ENCODE measurements at regions not wholly inside any gene's neighbourhood (a gene's known extent, or its start where the extent isn't known, plus 50 kb on each side); places are given as distances from the start of the nearest gene placed in this dataset.
"Not testable (repeated sequence)": the region's sequence is repeated elsewhere in the genome, so short reads cannot be mapped to it uniquely, and the experiment has no call there.

DNA sequence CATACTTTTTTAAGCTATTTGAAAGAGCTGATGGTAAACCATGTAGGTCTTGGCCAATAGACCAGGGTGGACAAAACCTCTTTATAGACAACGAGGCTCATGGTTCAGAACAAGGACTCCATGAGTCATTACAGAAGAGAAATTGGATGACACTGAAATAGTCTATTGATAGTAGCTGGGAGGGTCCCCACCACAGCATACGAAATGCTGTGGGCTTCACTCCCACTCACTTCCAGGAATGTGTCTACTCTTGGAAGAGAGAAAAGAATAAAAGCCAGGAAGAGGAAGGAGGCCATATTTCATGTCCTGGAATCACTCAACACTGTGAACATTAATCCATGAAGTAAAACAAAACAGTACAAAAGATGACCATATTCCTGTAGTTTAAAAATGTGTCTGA is 82.3 kb upstream of the MXRA5 start:
- H3K4me3 ChIP-seq (ENCODE audit: control insufficient read depth, low read depth, low read length), result no peak overlapping the region
- peak; percentile 61 for DNase-seq (ENCODE audit: low read depth)
- TF ChIP-seq, protein P1, sequence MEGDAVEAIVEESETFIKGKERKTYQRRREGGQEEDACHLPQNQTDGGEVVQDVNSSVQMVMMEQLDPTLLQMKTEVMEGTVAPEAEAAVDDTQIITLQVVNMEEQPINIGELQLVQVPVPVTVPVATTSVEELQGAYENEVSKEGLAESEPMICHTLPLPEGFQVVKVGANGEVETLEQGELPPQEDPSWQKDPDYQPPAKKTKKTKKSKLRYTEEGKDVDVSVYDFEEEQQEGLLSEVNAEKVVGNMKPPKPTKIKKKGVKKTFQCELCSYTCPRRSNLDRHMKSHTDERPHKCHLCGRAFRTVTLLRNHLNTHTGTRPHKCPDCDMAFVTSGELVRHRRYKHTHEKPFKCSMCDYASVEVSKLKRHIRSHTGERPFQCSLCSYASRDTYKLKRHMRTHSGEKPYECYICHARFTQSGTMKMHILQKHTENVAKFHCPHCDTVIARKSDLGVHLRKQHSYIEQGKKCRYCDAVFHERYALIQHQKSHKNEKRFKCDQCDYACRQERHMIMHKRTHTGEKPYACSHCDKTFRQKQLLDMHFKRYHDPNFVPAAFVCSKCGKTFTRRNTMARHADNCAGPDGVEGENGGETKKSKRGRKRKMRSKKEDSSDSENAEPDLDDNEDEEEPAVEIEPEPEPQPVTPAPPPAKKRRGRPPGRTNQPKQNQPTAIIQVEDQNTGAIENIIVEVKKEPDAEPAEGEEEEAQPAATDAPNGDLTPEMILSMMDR (conservative IDR thresholded peaks at IDR 0.05; ENCODE audit: control insufficient read depth, insufficient read depth, low read depth, low read length), result no peak

- TF ChIP-seq, protein P1 (conservative IDR thresholded peaks at IDR 0.05; ENCODE audit: control insufficient read depth, insufficient read depth, low read depth, low read length), result no peak
- DNase-seq (ENCODE audit: low read depth), result no peak
- H3K4me3 ChIP-seq (ENCODE audit: control insufficient read depth, low read depth, low read length), result no peak overlapping the region
Observed at GRCh38 chrX:3426552-3426951, 80.1 kb upstream of the MXRA5 start.

DNA sequence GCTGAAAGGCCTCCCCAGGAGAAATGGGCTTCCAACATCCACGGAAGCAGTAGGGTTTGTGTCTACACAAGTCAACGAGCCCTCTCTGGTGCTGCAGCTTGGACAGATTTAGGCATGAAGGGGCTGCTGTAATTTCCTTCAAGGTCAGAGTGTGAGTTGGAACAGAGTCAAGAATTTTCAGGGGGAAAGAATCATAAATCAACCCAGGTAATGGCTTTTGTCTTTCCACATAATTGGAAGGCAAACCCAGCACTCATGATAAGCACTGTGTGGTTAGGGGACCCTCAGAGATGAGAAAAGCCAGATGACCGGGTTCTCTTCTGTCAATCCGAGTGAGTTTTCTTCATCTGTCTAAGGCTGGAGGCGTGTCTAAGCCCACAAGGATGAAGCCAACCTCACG is 78.6 kb upstream of the MXRA5 start:
- no peak for DNase-seq (ENCODE audit: low read depth)
- H3K4me3 ChIP-seq (ENCODE audit: control insufficient read depth, low read depth, low read length), result no peak overlapping the region
- TF ChIP-seq, protein P1 (conservative IDR thresholded peaks at IDR 0.05; ENCODE audit: control insufficient read depth, insufficient read depth, low read depth, low read length), result no peak

DNA sequence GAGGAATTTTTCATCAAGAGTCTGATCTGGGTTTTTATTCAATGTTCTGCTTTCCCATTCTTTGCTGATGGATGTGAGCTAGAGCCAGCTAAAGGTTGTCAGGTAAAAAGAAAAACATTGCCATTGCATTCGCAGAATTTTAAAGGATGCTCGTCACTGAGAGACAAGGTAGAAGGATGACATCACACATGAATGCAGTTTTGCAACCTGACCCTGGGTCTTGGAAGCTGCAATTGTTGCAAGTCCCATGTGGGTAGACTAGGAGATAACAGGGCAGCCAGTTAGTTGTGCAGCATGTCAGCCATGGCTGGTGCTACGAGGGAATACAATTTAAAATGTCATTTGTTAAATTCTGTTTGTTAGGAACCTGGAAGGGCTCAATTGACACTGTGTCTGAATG is 73.9 kb upstream of the MXRA5 start:
- no peak overlapping the region for H3K4me3 ChIP-seq (ENCODE audit: control insufficient read depth, low read depth, low read length)
- TF ChIP-seq, protein P1 (conservative IDR thresholded peaks at IDR 0.05; ENCODE audit: control insufficient read depth, insufficient read depth, low read depth, low read length), result no peak
- no peak for DNase-seq (ENCODE audit: low read depth)

DNA sequence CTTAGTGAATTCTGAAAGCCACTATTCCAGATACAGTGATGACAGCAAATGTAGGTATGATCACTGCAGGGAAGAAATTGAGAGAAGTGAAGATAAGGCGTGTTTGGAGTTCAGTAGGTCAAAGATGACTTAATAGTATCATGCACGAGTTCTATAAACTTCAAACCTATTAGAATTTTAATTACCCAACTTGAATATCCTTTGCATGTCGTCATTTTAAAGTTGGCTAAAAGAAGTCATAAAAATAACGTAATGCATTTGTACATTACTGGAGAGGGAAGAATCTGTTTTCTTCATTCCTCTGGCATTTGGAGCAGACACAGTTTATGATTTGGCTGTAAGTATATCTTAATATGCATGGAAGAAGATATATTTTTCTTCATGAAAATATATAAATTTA is 68.6 kb upstream of the MXRA5 start:
- TF ChIP-seq, protein P1 (conservative IDR thresholded peaks at IDR 0.05; ENCODE audit: control insufficient read depth, insufficient read depth, low read depth, low read length), result no peak
- no peak for DNase-seq (ENCODE audit: low read depth)
- no peak overlapping the region for H3K4me3 ChIP-seq (ENCODE audit: control insufficient read depth, low read depth, low read length)

DNA sequence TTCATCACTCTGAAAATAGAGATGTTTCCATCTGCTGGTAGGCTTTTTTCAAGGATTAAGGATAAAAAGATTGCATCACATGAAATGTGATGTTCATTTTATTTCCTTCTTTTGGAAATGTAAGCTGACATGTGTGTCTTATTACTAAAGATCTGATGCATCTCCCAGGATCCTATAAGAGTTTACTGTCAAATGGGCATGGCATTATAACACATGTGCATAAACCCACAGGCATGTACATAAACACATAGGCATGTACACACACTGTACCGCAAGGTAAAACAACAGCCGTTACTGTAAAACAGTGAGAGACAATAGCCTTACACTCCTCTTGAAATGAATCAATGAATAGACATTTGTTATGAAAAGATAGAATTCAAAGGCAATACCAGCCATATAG is 65.2 kb upstream of the MXRA5 start:
- not testable (repeated sequence) for DNase-seq (ENCODE audit: low read depth); H3K4me3 ChIP-seq (ENCODE audit: control insufficient read depth, low read depth, low read length)

GRCh38 chrX:3409936-3410335 is 63.5 kb upstream of the MXRA5 start:
- not testable (repeated sequence) for DNase-seq (ENCODE audit: low read depth); H3K4me3 ChIP-seq (ENCODE audit: control insufficient read depth, low read depth, low read length)

DNA sequence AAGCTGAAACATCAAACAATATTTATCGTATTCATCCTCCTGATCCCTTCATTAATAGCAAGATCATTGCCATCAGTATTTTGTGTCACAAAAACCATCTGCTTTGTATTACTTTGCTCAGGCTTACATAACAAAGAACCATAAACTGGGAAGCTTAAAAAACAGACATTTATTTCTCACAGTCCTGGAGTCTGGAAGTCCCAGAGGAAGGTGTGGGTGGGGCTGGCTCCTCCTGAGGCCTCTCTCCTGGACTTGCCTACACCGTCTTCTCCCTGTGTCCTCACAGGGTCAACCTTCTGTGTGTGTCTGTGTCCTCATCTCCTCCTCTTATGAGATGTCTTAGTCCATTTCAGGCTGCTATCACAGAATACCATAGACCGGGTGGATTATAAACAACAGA is 61.3 kb upstream of the MXRA5 start:
- no peak for DNase-seq (ENCODE audit: low read depth)
- no peak overlapping the region for H3K4me3 ChIP-seq (ENCODE audit: control insufficient read depth, low read depth, low read length)
- TF ChIP-seq, protein P1 (conservative IDR thresholded peaks at IDR 0.05; ENCODE audit: control insufficient read depth, insufficient read depth, low read depth, low read length), result no peak
